Lower leg skin (tissue), 3 donors: ENCODE measurements at regions not wholly inside any gene's neighbourhood (a gene's known extent, or its start where the extent isn't known, plus 50 kb on each side); places are given as distances from the start of the nearest gene placed in this dataset.

Source experiments
- CTCF ChIP-seq, 3 donors: fragments of 450-650 bp; IDR thresholded peaks; one replicate each; pipeline ENCODE4 v1.5.1; 2016; ENCODE audit warnings: antibody characterized with exemption in 3 of 3, mild to moderate bottlenecking in 3 of 3, moderate library complexity in 2 of 3
- POLR2A ChIP-seq, 2 donors: fragments of 450-650 bp; IDR thresholded peaks; one replicate each; pipeline ENCODE4 v1.6.1; 2016 to 2017; ENCODE audit warnings: antibody characterized with exemption in 2 of 2, mild to moderate bottlenecking in 1 of 2, moderate library complexity in 1 of 2

- TF ChIP-seq CTCF (IDR thresholded peaks at IDR 0.05) (no peak), POLR2A (IDR thresholded peaks at IDR 0.05) (no peak)
Observed at GRCh38 chr2:238509903-238510302, 83.2 kb downstream of the ASB1 start.
